HG03439 (cell line): ENCODE measurements at regions not wholly inside any gene's neighbourhood (a gene's known extent, or its start where the extent isn't known, plus 50 kb on each side); places are given as distances from the start of the nearest gene placed in this dataset.

Experiments used
- ATAC-seq: cut with Tn5 transposase; IDR thresholded peaks from one replicate; pipeline ENCODE4 v1.9.1; 2021; ENCODE audit warnings: mild to moderate bottlenecking, moderate library complexity; ENCODE audit not compliant: unreplicated experiment

- ATAC-seq: no peak
These were observed 51.5 kb upstream of the ADAMTSL1 start for GRCh38 chr9:18422296-18423036.

GRCh38 chr9:18423791-18424531, 50.0 kb upstream of the ADAMTSL1 start:
- no peak for ATAC-seq
